ENCODE measurements at regions not wholly inside any gene's neighbourhood (a gene's known extent, or its start where the extent isn't known, plus 50 kb on each side); places are given as distances from the start of the nearest gene placed in this dataset.

GRCh38 chr15:78702609-78703333 is 61.8 kb upstream of the CHRNB4 start:
- dilution Hi-C loops (cut with MboI; ENCODE audit: extremely low pct_ligation_motif_present, low sequenced_read_pairs): no loop called here
- intact Hi-C loops (cut with micrococcal nuclease): loop anchor here (2.0 kb wide), 1 partner anchor 406 kb away; no protein-coding TSS in a partner anchor
- no peaks in the 10 kb centered on the region for H3K9me1 ChIP-seq (replicated peaks; ENCODE audit: control insufficient read depth, extremely low read depth, insufficient read depth, low read length)

More at GRCh38 chr15:78702609-78703333, 61.8 kb upstream of the CHRNB4 start:
- DNase-seq (ENCODE audit: low read depth, low spot score) (no peak), FAIRE-seq (no peak)
- no TSS peak for BruUV-seq (replicated peaks)
- Histone ChIP-seq H3K27ac (ENCODE audit: insufficient read depth, low read depth, low read length) (no peak overlapping the region), H3K4me3 (replicated peaks in 1 of 3; ENCODE audit: insufficient read depth in 1 of 3, low read depth in 1 of 3, low read length in 3 of 3) (no peak overlapping the region), H3K4me1 (ENCODE audit: control insufficient read depth, extremely low read depth, insufficient read depth, low read length) (no peaks in the 10 kb centered on the region), H4K20me1 (replicated peaks; ENCODE audit: control insufficient read depth, extremely low read depth, insufficient read depth, low read length) (no peaks in the 10 kb centered on the region), H3K9me3 (replicated peaks; ENCODE audit: control insufficient read depth, insufficient read depth, low read length) (no peaks in the 10 kb centered on the region), H3K27me3 (ENCODE audit: control insufficient read depth in 2 of 2, insufficient read depth in 2 of 2, low read length in 2 of 2) (peaks cover 6 to 18% of the 10 kb centered on the region in 2 experiments), H3K79me2 (ENCODE audit: control insufficient read depth, insufficient read depth, low read length) (no peaks in the 10 kb centered on the region), H3K36me3 (ENCODE audit: control insufficient read depth in 2 of 2, extremely low read depth in 1 of 2, insufficient read depth in 2 of 2, low read length in 2 of 2) (no peaks in the 10 kb centered on the region), H3K4me2 (ENCODE audit: insufficient read depth, low read length) (no peak overlapping the region), H2AFZ (ENCODE audit: low read depth, low read length) (no peak overlapping the region), H3K9ac (replicated peaks; ENCODE audit: extremely low read depth, insufficient read depth, low read length) (no peak overlapping the region)
- TF ChIP-seq MYC (IDR thresholded peaks at IDR 0.05; ENCODE audit: low read depth, low read length): no peak
- TF ChIP-seq POLR2A (IDR thresholded peaks at IDR 0.05; ENCODE audit: low read depth, low read length): no peak
- no peak for TF ChIP-seq CTCF (IDR thresholded peaks at IDR 0.05; ENCODE audit: extremely low read depth in 1 of 2, insufficient read depth in 1 of 2, low read depth in 1 of 2, low read length in 2 of 2)
- TF ChIP-seq POLR2AphosphoS5 (IDR thresholded peaks at IDR 0.05; ENCODE audit: insufficient read depth, low read depth, low read length): no peak
- no peak for TF ChIP-seq GATA2 (IDR thresholded peaks at IDR 0.05; ENCODE audit: insufficient read depth, insufficient read length, low read depth, low read length)
- TF ChIP-seq FOS (IDR thresholded peaks at IDR 0.05; ENCODE audit: borderline replicate concordance, insufficient read depth, low read length): no peak
- TF ChIP-seq JUN (IDR thresholded peaks at IDR 0.05; ENCODE audit: borderline replicate concordance, insufficient read depth, insufficient read length, low read depth): no peak
- TF ChIP-seq EZH2 (IDR thresholded peaks at IDR 0.05; ENCODE audit: borderline replicate concordance, low read depth, low read length, severe bottlenecking): no peak
- no peak for TF ChIP-seq MAX (IDR thresholded peaks at IDR 0.05; ENCODE audit: insufficient read depth, insufficient read length)
- CTCF ChIA-PET: no interaction called here
- POLR2A ChIA-PET: no interaction called here

All from endothelial cell of umbilical vein (primary cell).